ENCODE measurements at regions not wholly inside any gene's neighbourhood (a gene's known extent, or its start where the extent isn't known, plus 50 kb on each side); places are given as distances from the start of the nearest gene placed in this dataset.

DNA sequence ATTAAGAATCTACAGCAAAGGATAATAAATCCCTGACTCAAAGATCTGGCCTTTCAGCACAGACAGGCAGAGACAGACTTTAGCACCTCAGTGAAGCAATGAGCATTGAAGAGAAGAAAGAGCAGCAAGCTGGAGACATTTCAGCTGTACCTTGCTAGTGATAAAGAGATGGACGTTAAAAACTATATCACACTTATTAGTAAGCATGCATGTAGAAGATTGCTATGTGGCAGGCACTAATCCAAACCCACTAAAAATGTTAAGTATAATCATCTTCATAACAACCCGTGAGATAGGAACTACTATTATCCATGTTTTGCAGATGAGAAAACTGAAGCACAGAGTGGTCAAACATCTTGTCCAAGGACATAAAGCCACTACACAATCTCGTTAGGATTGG, 1538.3 kb upstream of the FLRT2 start (continued):
- no peak for TF ChIP-seq ZNF219 (CRISPR knock-in tag; IDR thresholded peaks at IDR 0.05; ENCODE audit: borderline replicate concordance)
- TF ChIP-seq FOXJ3 (CRISPR knock-in tag; IDR thresholded peaks at IDR 0.05; ENCODE audit: borderline replicate concordance): no peak

DNA sequence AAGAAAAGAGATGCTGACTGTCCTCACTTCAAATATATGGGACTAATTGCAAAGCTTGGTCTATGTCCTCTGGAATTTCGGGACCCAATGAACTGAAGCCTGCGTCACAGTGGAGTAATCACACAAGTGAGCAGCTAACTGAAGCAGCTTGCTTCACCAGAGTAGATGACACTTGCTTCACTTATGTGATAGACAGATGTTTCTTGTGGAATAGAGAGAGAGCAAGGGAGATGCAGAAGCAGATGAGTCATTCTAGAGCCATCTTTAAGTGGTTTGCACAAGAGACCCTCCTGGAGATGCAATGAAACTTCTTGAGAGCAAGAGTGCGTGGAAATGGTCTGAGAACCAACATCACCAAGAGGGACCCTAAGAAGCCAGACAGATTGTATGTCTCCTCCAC, 1537.1 kb upstream of the FLRT2 start:
- ChIA-PET CTCF (interaction anchor here (0.8 kb wide), 1 partner anchor 10 kb away, joined by 3 read pairs; no protein-coding TSS in a partner anchor), POLR2A (no interaction called here)
- no peak for TF ChIP-seq TEAD4 (CRISPR knock-in tag; IDR thresholded peaks at IDR 0.05)
- no peak for TF ChIP-seq MXD4 (CRISPR knock-in tag; IDR thresholded peaks at IDR 0.05; ENCODE audit: borderline replicate concordance)
- TF ChIP-seq OVOL2 (CRISPR knock-in tag; IDR thresholded peaks at IDR 0.05; ENCODE audit: borderline replicate concordance): no peak
- no peak for TF ChIP-seq ETV6 (CRISPR knock-in tag; IDR thresholded peaks at IDR 0.05)
- TF ChIP-seq GABPB1 (CRISPR knock-in tag; IDR thresholded peaks at IDR 0.05): no peak
- TF ChIP-seq ZNF512 (CRISPR knock-in tag; IDR thresholded peaks at IDR 0.05; ENCODE audit: borderline replicate concordance): no peak
- TF ChIP-seq ZNF263 (CRISPR knock-in tag; IDR thresholded peaks at IDR 0.05; ENCODE audit: low read depth): no peak
- TF ChIP-seq NR3C1 (CRISPR knock-in tag; conservative IDR thresholded peaks at IDR 0.05; ENCODE audit: low read depth): no peak
- TF ChIP-seq USF2 (CRISPR knock-in tag; IDR thresholded peaks at IDR 0.05): no peak
- no peak for TF ChIP-seq E2F4 (CRISPR knock-in tag; IDR thresholded peaks at IDR 0.05; ENCODE audit: borderline replicate concordance, low read depth)
- Mint-ChIP-seq H3K4me3 (no peak overlapping the region), H3K27me3 (ENCODE audit: low read depth) (no peaks in the 10 kb centered on the region), H3K9me3 (peaks cover 25% of the 10 kb centered on the region), H3K27ac (no peak overlapping the region), H3K36me3 (0 out of 2 replicates have a peak, but pooled peaks cover 3% of the 10 kb centered on the region), H3K4me1 (no peaks in the 10 kb centered on the region)
- ATAC-seq (no peak), DNase-seq (ENCODE audit: low spot score) (no peak)

DNA sequence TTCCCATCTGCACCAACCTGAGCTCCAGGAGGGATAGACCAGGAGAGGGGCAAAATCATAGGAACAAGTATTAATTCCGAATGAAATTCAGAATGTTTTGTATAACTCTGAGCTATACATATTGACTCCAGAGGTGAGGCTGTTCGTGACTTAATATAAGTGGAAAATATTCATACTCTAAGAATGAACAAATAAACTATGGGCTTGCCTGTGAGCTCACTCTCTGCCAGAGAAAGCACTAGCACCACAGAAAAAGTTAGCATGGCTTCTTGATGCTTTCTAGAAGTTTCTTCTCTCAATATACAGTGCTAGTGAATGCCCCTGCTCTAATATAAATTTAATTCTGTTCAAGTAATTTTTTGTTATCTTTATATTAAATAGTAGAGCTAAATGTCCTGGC, 1536.4 kb upstream of the FLRT2 start:
- H3K4me1 Mint-ChIP-seq: no peaks in the 10 kb centered on the region
- ChIA-PET CTCF (interaction anchor here (0.8 kb wide), 1 partner anchor 9 kb away, joined by 3 read pairs; no protein-coding TSS in a partner anchor), POLR2A (no interaction called here)
- H3K4me3 Mint-ChIP-seq: no peak overlapping the region
- no peak overlapping the region; the same call in 1 of the 2 replicates for H3K27ac Mint-ChIP-seq
- peaks cover 25% of the 10 kb centered on the region for H3K9me3 Mint-ChIP-seq
- H3K36me3 Mint-ChIP-seq: 0 out of 2 replicates have a peak, but pooled peaks cover 3% of the 10 kb centered on the region
- ATAC-seq (no peak), DNase-seq (ENCODE audit: low spot score) (no peak)
- no peaks in the 10 kb centered on the region for H3K27me3 Mint-ChIP-seq (ENCODE audit: low read depth)
- TF ChIP-seq, protein P1, sequence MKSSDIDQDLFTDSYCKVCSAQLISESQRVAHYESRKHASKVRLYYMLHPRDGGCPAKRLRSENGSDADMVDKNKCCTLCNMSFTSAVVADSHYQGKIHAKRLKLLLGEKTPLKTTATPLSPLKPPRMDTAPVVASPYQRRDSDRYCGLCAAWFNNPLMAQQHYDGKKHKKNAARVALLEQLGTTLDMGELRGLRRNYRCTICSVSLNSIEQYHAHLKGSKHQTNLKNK (CRISPR knock-in tag; IDR thresholded peaks at IDR 0.05): no peak
- TF ChIP-seq, protein P2, sequence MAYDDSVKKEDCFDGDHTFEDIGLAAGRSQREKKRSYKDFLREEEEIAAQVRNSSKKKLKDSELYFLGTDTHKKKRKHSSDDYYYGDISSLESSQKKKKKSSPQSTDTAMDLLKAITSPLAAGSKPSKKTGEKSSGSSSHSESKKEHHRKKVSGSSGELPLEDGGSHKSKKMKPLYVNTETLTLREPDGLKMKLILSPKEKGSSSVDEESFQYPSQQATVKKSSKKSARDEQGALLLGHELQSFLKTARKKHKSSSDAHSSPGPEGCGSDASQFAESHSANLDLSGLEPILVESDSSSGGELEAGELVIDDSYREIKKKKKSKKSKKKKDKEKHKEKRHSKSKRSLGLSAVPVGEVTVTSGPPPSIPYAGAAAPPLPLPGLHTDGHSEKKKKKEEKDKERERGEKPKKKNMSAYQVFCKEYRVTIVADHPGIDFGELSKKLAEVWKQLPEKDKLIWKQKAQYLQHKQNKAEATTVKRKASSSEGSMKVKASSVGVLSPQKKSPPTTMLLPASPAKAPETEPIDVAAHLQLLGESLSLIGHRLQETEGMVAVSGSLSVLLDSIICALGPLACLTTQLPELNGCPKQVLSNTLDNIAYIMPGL (CRISPR knock-in tag; IDR thresholded peaks at IDR 0.05): no peak
- TF ChIP-seq FOXP1 (CRISPR knock-in tag; IDR thresholded peaks at IDR 0.05; ENCODE audit: borderline replicate concordance) (no peak), ZNF232 (CRISPR knock-in tag; IDR thresholded peaks at IDR 0.05) (no peak), FOXK1 (CRISPR knock-in tag; IDR thresholded peaks at IDR 0.05) (no peak), ZNF512 (CRISPR knock-in tag; IDR thresholded peaks at IDR 0.05; ENCODE audit: borderline replicate concordance) (no peak), ATF1 (CRISPR knock-in tag; IDR thresholded peaks at IDR 0.05) (no peak), NR1H2 (CRISPR knock-in tag; IDR thresholded peaks at IDR 0.05) (no peak), ZNF423 (CRISPR knock-in tag; IDR thresholded peaks at IDR 0.05) (no peak), E2F5 (CRISPR knock-in tag; IDR thresholded peaks at IDR 0.05) (no peak), MXD4 (CRISPR knock-in tag; IDR thresholded peaks at IDR 0.05; ENCODE audit: borderline replicate concordance) (no peak)
- TF ChIP-seq, protein P3, sequence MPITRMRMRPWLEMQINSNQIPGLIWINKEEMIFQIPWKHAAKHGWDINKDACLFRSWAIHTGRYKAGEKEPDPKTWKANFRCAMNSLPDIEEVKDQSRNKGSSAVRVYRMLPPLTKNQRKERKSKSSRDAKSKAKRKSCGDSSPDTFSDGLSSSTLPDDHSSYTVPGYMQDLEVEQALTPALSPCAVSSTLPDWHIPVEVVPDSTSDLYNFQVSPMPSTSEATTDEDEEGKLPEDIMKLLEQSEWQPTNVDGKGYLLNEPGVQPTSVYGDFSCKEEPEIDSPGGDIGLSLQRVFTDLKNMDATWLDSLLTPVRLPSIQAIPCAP (CRISPR knock-in tag; IDR thresholded peaks at IDR 0.05): no peak
- TF ChIP-seq, protein P4, sequence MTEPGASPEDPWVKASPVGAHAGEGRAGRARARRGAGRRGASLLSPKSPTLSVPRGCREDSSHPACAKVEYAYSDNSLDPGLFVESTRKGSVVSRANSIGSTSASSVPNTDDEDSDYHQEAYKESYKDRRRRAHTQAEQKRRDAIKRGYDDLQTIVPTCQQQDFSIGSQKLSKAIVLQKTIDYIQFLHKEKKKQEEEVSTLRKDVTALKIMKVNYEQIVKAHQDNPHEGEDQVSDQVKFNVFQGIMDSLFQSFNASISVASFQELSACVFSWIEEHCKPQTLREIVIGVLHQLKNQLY (CRISPR knock-in tag; IDR thresholded peaks at IDR 0.05): no peak

All from WTC11 (cell line).